Liver (tissue), 8 donors: ENCODE measurements at regions not wholly inside any gene's neighbourhood (a gene's known extent, or its start where the extent isn't known, plus 50 kb on each side); places are given as distances from the start of the nearest gene placed in this dataset.

Source experiments
- DNase-seq: peaks from one replicate; pipeline ENCODE4 v3.0.0-alpha.2; 2017; ENCODE audit warnings: low spot score
- H3K27ac ChIP-seq, 2 donors: one replicate each; pipeline ENCODE4 v1.7.0; 2013; ENCODE audit warnings: inconsistent platforms in 2 of 2, low read length in 2 of 2, control low read depth in 1 of 2, low read depth in 1 of 2, mild to moderate bottlenecking in 1 of 2
- H3K27me3 ChIP-seq, 4 donors: one replicate each; pipeline versions ENCODE4 v1.6.1 to v1.7.0; 2013; ENCODE audit warnings: low read length in 3 of 4, inconsistent platforms in 1 of 4, mild to moderate bottlenecking in 1 of 4, moderate library complexity in 1 of 4; ENCODE audit not compliant: control insufficient read depth in 4 of 4, insufficient read depth in 4 of 4
- H3K36me3 ChIP-seq, 4 donors: one replicate each; pipeline versions ENCODE4 v1.6.1 to v1.7.0; 2013; ENCODE audit warnings: low read length in 3 of 4, mild to moderate bottlenecking in 3 of 4, low read depth in 1 of 4, moderate library complexity in 1 of 4; ENCODE audit not compliant: control insufficient read depth in 4 of 4, insufficient read depth in 3 of 4
- H3K4me1 ChIP-seq, 4 donors: one replicate each; pipeline versions ENCODE4 v1.6.1 to v1.7.0; 2013; ENCODE audit warnings: low read length in 3 of 4, mild to moderate bottlenecking in 3 of 4, moderate library complexity in 1 of 4; ENCODE audit not compliant: control insufficient read depth in 4 of 4, insufficient read depth in 4 of 4
- H3K4me3 ChIP-seq, 3 donors: one replicate each; pipeline versions ENCODE4 v1.6.1 to v1.7.0; 2013; ENCODE audit warnings: low read length in 3 of 3, control low read depth in 1 of 3, low read depth in 1 of 3, mild to moderate bottlenecking in 1 of 3
- H3K9ac ChIP-seq, 2 donors: one replicate each; pipeline ENCODE4 v1.7.0; 2013; ENCODE audit warnings: low read length in 2 of 2, mild to moderate bottlenecking in 2 of 2, moderate library complexity in 2 of 2, control low read depth in 1 of 2, low read depth in 1 of 2
- H3K9me3 ChIP-seq, 4 donors: one replicate each; pipeline versions ENCODE4 v1.6.1 to v1.7.0; 2013; ENCODE audit warnings: low read length in 3 of 4; ENCODE audit not compliant: control insufficient read depth in 4 of 4
- EGR1 ChIP-seq, 2 donors: IDR thresholded peaks; 2 replicates each; pipeline ENCODE4 v1.6.1; 2016 to 2018; ENCODE audit warnings: antibody characterized with exemption in 2 of 2, low read depth in 2 of 2
- FOXA1 ChIP-seq: IDR thresholded peaks from 2 replicates; pipeline ENCODE4 v1.6.1; 2016; ENCODE audit warnings: antibody characterized with exemption
- FOXA2 ChIP-seq: IDR thresholded peaks from 2 replicates; pipeline ENCODE4 v1.6.1; 2016; ENCODE audit warnings: antibody characterized with exemption
- GABPA ChIP-seq, 2 donors: IDR thresholded peaks in 1 of 2; conservative IDR thresholded peaks in 1 of 2; 2 replicates each; pipeline ENCODE4 v1.6.1; 2016; ENCODE audit warnings: antibody characterized with exemption in 2 of 2, mild to moderate bottlenecking in 1 of 2, moderate library complexity in 1 of 2
- HNF4A ChIP-seq, 2 donors: conservative IDR thresholded peaks; 2 replicates each; pipeline ENCODE4 v1.6.1; 2016; ENCODE audit warnings: antibody characterized with exemption in 2 of 2, mild to moderate bottlenecking in 2 of 2
- HNF4G ChIP-seq: IDR thresholded peaks from 2 replicates; pipeline ENCODE4 v1.6.1; 2016; ENCODE audit warnings: antibody characterized with exemption
- JUND ChIP-seq, 2 donors: IDR thresholded peaks; 2 replicates each; pipeline ENCODE4 v1.6.1; 2016; ENCODE audit warnings: antibody characterized with exemption in 2 of 2
- NR2F2 ChIP-seq: IDR thresholded peaks from 2 replicates; pipeline ENCODE4 v1.6.1; 2016; ENCODE audit warnings: antibody characterized with exemption
- RAD21 ChIP-seq, 2 donors: IDR thresholded peaks; 2 replicates each; pipeline ENCODE4 v1.6.1; 2016; ENCODE audit warnings: antibody characterized with exemption in 2 of 2, mild to moderate bottlenecking in 2 of 2
- RXRA ChIP-seq, 2 donors: IDR thresholded peaks; 2 replicates each; pipeline ENCODE4 v1.6.1; 2017 to 2018; ENCODE audit warnings: antibody characterized with exemption in 2 of 2, mild to moderate bottlenecking in 1 of 2
- SP1 ChIP-seq: IDR thresholded peaks from 2 replicates; pipeline ENCODE4 v1.6.1; 2018; ENCODE audit warnings: antibody characterized with exemption, mild to moderate bottlenecking
- TAF1 ChIP-seq: conservative IDR thresholded peaks from 2 replicates; pipeline ENCODE4 v1.6.1; 2016; ENCODE audit warnings: antibody characterized with exemption, mild to moderate bottlenecking
- YY1 ChIP-seq: IDR thresholded peaks from 2 replicates; pipeline ENCODE4 v1.6.1; 2016; ENCODE audit warnings: antibody characterized with exemption, mild to moderate bottlenecking
- WGBS: extraction: QIAGEN DNeasy Blood & Tissue Kit; methylation state at CpG from one replicate; pipeline ENCODE4 v1.1.7; 2013; 5-methylcytosine and 5-hydroxymethylcytosine counted together
- TF ChIP-seq, protein P1 (sequence below): IDR thresholded peaks from 2 replicates; pipeline ENCODE4 v1.6.1; 2016; ENCODE audit warnings: antibody characterized with exemption, mild to moderate bottlenecking
- TF ChIP-seq, protein P2 (sequence below): fragments of 150-350 bp; IDR thresholded peaks from 2 replicates; pipeline ENCODE4 v1.5.1; 2017; ENCODE audit warnings: improper control_type of control experiment, low read depth, low read length; ENCODE audit not compliant: missing input control
- TF ChIP-seq, protein P3 (sequence below): IDR thresholded peaks from 2 replicates; pipeline ENCODE4 v1.6.1; 2016; ENCODE audit warnings: antibody characterized with exemption
- TF ChIP-seq, protein P4 (sequence below): IDR thresholded peaks from 2 replicates; pipeline ENCODE4 v1.6.1; 2016; ENCODE audit warnings: antibody characterized with exemption
- TF ChIP-seq, protein P5 (sequence below): IDR thresholded peaks from 2 replicates; pipeline ENCODE4 v1.6.1; 2016; ENCODE audit warnings: antibody characterized with exemption
- donor health status: healthy.
- donor health status: healthy.
- donor health status: healthy.
- donor health status: healthy.
- donor health status: healthy.

DNA sequence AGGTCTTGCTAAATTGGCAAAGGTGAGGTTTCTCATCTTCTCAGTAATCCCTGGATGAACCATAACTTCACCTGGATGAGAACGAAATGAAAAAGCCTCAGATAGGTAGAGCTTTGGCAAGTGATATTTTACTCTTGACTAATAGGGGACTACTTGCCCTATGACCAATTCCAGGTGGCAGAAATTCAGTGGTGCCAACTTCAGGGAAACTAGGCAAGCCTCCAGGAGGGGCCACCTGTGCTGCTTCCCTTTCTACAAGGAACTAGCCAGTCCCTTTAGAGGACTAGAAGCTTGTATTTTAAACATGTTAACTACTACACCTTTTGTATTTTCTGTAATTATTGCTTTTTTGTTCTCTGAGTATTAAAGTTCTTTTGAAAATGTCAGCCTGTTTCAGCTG is 169.0 kb upstream of the GRIA1 start:
- WGBS = 78% methylated on average over 1 of the region's 1 CpG
- no peak for DNase-seq
- H3K4me3 ChIP-seq = no peak overlapping the region
- TF ChIP-seq RXRA (IDR thresholded peaks at IDR 0.05) (no peak), GABPA (IDR thresholded peaks at IDR 0.05 in 1 of 2, conservative IDR thresholded peaks at IDR 0.05 in 1 of 2) (no peak), HNF4G (no peak), YY1 (no peak), SP1 (no peak), FOXA2 (no peak), TAF1 (no peak), NR2F2 (no peak), EGR1 (IDR thresholded peaks at IDR 0.05; ENCODE audit: low read depth in 2 of 2) (no peak), RAD21 (IDR thresholded peaks at IDR 0.05) (no peak), JUND (IDR thresholded peaks at IDR 0.05) (no peak)
- TF ChIP-seq, protein P1, sequence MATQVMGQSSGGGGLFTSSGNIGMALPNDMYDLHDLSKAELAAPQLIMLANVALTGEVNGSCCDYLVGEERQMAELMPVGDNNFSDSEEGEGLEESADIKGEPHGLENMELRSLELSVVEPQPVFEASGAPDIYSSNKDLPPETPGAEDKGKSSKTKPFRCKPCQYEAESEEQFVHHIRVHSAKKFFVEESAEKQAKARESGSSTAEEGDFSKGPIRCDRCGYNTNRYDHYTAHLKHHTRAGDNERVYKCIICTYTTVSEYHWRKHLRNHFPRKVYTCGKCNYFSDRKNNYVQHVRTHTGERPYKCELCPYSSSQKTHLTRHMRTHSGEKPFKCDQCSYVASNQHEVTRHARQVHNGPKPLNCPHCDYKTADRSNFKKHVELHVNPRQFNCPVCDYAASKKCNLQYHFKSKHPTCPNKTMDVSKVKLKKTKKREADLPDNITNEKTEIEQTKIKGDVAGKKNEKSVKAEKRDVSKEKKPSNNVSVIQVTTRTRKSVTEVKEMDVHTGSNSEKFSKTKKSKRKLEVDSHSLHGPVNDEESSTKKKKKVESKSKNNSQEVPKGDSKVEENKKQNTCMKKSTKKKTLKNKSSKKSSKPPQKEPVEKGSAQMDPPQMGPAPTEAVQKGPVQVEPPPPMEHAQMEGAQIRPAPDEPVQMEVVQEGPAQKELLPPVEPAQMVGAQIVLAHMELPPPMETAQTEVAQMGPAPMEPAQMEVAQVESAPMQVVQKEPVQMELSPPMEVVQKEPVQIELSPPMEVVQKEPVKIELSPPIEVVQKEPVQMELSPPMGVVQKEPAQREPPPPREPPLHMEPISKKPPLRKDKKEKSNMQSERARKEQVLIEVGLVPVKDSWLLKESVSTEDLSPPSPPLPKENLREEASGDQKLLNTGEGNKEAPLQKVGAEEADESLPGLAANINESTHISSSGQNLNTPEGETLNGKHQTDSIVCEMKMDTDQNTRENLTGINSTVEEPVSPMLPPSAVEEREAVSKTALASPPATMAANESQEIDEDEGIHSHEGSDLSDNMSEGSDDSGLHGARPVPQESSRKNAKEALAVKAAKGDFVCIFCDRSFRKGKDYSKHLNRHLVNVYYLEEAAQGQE = no peak
- TF ChIP-seq, protein P2, sequence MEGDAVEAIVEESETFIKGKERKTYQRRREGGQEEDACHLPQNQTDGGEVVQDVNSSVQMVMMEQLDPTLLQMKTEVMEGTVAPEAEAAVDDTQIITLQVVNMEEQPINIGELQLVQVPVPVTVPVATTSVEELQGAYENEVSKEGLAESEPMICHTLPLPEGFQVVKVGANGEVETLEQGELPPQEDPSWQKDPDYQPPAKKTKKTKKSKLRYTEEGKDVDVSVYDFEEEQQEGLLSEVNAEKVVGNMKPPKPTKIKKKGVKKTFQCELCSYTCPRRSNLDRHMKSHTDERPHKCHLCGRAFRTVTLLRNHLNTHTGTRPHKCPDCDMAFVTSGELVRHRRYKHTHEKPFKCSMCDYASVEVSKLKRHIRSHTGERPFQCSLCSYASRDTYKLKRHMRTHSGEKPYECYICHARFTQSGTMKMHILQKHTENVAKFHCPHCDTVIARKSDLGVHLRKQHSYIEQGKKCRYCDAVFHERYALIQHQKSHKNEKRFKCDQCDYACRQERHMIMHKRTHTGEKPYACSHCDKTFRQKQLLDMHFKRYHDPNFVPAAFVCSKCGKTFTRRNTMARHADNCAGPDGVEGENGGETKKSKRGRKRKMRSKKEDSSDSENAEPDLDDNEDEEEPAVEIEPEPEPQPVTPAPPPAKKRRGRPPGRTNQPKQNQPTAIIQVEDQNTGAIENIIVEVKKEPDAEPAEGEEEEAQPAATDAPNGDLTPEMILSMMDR = no peak
- TF ChIP-seq, protein P3, sequence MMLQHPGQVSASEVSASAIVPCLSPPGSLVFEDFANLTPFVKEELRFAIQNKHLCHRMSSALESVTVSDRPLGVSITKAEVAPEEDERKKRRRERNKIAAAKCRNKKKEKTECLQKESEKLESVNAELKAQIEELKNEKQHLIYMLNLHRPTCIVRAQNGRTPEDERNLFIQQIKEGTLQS = no peak
- TF ChIP-seq, protein P4, sequence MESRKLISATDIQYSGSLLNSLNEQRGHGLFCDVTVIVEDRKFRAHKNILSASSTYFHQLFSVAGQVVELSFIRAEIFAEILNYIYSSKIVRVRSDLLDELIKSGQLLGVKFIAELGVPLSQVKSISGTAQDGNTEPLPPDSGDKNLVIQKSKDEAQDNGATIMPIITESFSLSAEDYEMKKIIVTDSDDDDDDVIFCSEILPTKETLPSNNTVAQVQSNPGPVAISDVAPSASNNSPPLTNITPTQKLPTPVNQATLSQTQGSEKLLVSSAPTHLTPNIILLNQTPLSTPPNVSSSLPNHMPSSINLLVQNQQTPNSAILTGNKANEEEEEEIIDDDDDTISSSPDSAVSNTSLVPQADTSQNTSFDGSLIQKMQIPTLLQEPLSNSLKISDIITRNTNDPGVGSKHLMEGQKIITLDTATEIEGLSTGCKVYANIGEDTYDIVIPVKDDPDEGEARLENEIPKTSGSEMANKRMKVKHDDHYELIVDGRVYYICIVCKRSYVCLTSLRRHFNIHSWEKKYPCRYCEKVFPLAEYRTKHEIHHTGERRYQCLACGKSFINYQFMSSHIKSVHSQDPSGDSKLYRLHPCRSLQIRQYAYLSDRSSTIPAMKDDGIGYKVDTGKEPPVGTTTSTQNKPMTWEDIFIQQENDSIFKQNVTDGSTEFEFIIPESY = no peak
- no peak overlapping the region for H3K9ac ChIP-seq
- no peaks in the 10 kb centered on the region for H3K4me1 ChIP-seq
- no peaks in the 10 kb centered on the region for H3K36me3 ChIP-seq
- H3K27ac ChIP-seq = no peak overlapping the region
- H3K9me3 ChIP-seq = no peaks in the 10 kb centered on the region
- peaks cover 0 to 3% (median 1%) of the 10 kb centered on the region in 4 donors for H3K27me3 ChIP-seq

DNA sequence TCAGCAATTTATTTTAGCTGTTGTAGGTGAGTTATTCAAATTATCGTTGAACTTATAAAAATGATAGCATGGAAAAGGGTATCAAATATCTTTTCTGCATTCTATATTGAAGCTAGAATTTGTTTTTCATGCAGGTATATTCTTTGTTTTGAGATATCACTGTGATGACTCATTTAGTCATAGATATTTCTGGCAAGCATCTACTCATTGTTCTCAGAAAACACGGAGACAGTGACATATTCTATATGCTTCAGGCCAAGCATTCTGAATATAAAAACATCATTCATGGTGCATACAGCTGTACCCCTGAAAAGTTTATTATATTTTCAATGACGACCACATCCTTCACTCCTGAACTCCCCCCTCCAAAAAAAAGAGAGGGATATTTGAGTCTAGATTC is 150.3 kb upstream of the GRIA1 start:
- Histone ChIP-seq H3K9ac (no peak overlapping the region), H3K9me3 (no peaks in the 10 kb centered on the region), H3K36me3 (no peaks in the 10 kb centered on the region), H3K27me3 (peaks cover 0 to 12% (median 0%) of the 10 kb centered on the region in 4 donors), H3K4me3 (no peak overlapping the region), H3K4me1 (no peaks in the 10 kb centered on the region), H3K27ac (no peak overlapping the region)
- no peak for DNase-seq
- 71% methylated on average over 3 of the region's 3 CpGs for WGBS
- TF ChIP-seq, protein P5, sequence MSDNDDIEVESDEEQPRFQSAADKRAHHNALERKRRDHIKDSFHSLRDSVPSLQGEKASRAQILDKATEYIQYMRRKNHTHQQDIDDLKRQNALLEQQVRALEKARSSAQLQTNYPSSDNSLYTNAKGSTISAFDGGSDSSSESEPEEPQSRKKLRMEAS = no peak
- TF ChIP-seq HNF4A (conservative IDR thresholded peaks at IDR 0.05) = no peak
- TF ChIP-seq RAD21 (IDR thresholded peaks at IDR 0.05) = no peak
- no peak for TF ChIP-seq SP1
- TF ChIP-seq JUND (IDR thresholded peaks at IDR 0.05) = no peak
- TF ChIP-seq, protein P4 = no peak
- TF ChIP-seq, protein P3 = no peak
- TF ChIP-seq, protein P1 = no peak
- TF ChIP-seq HNF4G = no peak
- no peak for TF ChIP-seq FOXA1
- TF ChIP-seq NR2F2 = no peak
- TF ChIP-seq RXRA (IDR thresholded peaks at IDR 0.05) = no peak
